NCI-H510A treated with DMSO at 0.1 percent for 48 hours (cell line): ENCODE measurements at regions not wholly inside any gene's neighbourhood (a gene's known extent, or its start where the extent isn't known, plus 50 kb on each side); places are given as distances from the start of the nearest gene placed in this dataset.

Experiments used
- DNase-seq: peaks from one replicate; lab custom pipeline; 2025; lab: John Stamatoyannopoulos, UW

DNA sequence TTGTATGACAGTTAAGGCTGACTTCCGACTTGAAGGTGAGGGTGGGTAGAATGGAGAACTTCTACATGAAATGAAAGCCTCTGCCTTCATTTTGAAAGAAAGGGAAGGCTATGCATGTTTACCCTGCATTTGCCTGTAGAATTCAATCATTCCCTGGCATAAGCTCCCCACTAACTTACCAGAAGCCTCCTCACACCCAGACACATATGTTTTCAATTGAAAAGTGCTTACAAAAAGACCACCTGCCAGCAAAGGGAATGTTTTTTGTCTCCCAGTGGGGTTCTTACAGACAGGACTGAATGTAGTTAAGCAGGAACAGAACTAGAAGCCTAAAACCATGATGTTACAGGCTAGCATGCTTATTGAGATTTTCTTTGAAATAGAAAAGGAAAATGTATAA, 392.1 kb upstream of the HSF2 start:
- no peak for DNase-seq

DNA sequence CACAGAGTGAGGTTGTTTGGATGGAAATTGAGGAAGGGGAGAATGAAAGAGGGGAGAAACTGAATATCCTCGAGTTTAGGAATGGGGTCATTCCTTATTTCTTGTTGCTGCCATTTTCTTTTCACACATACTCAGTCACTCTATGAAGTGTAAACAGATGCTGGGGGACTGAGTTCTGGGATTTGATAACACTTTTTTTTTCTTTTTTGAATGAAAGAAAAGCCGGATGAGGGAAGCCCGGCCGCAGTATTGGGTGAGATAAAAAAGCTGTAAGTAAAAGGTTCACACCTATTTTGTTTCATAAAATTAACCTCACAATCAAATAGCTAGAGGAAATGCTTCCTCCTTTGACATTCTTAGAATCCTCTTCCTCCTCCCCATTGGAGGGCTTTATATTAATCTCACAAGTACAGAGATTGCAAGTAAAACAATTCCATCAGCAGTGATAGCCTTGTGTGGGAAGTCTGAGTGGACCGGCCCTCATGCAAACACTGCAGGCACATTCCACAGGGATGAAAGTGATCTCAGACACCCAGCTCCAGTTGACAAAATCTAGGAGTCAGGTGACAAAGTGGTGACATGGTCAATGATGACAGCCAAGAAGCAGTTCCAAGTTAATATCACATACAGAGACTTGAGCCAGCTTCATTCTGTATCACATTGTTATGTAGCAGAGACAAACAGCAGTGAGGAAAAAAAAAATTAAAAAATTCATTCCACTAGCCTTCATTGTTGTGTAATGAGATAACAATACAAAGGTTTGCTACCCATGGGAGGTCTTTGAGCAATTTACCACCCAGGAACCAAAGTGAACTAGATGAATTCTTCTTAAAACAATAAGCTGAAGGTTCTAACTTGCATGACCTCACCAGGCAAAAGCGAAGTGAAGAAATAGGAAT, 391.1 kb upstream of the HSF2 start:
- no peak for DNase-seq

DNA sequence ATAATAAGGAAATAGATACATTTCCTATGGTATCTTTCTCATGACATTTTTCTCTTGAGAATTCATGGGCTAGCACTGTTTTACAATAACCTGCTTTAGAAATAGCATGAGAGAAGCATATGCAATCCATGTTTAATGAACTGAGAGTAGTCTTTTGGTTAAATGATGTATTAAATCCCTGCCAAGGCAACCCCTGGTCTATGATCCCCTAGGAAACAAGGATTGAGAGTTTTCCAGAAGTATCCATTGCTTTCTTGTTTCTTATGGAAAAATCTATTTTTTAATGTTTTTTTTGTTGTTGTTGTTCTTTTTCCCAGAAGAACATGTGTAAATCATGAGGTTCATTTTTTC, 390.5 kb upstream of the HSF2 start:
- no peak for DNase-seq

DNA sequence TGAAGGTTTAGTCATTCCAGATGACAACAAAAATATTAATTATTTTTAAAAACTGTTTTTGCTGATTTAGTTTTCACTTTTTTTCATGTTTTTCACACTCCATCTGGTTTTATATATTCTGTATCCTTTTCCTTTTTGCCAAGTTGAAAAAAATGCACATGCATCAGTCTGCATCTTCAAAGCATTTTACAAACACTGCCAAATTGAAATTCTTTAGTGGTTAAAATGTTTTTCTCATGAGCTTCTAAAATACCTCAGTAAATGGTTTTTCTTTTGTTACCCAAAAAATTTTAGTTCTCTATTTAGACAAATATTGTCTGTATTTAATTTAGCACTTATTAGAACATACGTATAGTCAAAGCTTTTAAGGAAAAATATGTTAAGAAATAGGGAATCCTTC, 386.9 kb upstream of the HSF2 start:
- no peak for DNase-seq

DNA sequence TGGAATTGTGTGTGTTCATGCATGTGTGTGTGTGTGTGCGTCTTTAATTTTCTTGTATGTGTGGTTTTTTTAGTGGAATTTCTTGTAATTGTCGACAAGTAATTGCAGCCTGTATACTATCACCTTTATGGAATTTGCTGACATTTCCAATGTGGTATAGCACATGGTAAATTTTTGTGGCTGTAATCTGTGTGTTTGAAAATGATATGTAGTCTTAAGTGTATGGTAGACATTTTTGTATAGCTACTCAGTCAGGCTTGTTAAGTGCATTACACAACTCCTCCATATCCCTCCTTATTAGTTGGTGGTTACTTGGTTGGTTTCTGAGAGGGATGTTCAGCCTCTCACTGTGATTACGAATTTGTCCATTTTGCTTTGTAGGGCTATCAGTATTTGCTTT, 384.5 kb upstream of the HSF2 start:
- DNase-seq: no peak

DNA sequence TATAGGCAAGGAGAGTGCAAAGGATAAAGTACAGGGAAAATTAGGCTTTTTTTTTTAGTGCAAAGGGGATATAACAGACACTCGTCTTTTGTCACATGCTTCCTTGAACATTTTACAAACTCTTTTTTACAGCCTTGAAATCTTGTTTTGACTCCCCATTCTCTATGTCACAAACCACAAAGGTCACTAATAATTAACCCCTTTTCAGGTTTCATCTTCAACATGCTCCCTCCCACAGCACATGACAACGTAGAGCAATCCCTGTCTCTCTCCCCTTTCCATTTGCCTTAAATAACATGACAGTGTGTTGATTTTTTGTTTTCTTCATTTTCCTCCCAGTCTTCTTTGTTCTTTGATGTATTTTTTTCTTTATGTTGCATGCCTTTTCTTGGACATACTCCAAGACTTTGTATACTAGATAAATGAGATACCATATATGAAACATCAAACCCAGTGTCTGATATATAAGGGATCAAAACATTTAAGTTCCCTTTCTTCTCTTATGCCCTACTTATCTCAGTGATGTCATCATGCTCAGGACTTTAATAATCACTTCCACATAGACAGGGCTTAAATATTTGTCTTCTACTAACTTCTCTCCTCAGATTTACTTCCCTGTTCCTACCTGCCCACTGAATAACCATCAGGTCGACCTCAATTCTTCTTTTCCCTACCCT, 378.7 kb upstream of the HSF2 start:
- DNase-seq: no peak

DNA sequence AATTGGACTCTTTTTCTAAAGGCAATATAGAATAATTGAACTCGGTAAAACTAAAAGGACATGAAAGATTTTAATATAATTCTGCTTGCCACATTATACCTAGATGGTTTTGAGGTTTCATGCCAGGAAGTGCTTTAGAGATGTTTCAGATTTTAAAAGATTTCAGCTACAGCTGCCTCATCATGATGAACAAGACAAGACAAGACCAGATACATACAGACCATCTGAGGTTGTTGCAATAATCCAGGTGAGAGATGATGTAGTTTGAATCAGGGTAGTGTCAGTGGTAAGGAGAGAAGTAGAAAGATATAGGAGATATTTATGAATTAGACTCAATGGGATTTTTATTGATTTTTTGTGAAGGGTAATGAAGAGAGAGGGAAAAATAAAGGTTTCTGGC, 374.3 kb upstream of the HSF2 start:
- no peak for DNase-seq

DNA sequence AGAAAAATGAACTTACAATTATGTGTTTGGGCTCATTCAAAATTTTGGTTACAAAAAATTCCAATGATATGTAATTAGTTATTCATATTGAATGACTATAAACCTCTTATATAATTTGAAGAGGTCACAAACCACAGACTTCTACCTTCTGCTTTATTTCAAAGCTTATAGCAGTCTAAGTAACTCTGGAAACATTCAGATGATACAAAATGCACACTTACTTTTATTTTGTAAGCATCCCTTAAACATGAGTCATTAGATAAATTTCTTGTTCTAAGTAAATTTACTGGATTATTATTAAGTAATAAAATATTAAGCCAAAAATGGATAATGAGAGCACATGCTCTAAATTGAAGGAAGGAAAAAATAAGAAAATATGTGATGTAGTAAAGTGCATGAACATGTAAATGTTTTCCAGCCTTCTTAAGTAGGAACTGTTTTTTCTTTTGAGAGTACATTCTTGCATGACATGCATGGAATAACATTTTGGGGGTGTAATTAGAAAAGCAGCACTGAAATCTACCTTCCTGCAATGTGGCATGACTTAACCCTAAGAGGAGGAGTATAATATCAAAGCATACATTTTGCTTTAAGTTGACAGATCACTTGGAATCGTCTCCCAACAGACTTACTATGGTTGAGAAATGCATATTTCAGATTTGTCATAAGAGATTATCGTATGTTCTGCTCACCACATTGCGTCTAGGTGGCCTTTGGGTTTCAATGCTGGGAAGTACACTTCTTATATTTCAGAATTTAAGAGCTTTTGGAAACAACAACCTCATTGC, 372.7 kb upstream of the HSF2 start:
- no peak for DNase-seq

DNA sequence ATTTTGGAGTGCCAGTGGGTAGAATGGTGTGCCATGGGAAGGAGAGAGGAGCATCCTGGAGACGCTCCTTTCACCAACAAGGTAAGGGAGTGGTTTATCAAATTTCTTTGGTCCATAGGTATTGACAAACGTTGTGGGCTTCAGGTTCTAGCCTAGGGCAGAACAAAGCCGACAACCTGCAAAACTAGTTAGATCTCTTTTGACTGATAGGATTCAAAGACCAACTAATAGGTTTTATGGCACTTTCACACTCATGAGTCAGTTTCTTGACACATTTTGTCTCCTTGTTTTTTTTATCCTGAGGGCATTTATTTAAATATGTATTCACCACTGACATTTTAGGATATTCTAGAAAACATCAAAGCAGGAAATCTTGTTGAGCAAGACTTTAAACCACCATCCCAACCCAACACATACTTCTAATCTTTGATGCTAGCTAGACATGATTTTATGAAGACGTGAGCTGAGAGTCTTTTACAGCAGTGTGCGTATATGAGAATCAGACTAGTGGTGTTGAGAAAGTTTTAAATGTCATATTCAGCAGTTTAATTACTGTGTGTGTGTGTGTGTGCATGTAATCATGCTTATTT, 370.4 kb upstream of the HSF2 start:
- DNase-seq: no peak

DNA sequence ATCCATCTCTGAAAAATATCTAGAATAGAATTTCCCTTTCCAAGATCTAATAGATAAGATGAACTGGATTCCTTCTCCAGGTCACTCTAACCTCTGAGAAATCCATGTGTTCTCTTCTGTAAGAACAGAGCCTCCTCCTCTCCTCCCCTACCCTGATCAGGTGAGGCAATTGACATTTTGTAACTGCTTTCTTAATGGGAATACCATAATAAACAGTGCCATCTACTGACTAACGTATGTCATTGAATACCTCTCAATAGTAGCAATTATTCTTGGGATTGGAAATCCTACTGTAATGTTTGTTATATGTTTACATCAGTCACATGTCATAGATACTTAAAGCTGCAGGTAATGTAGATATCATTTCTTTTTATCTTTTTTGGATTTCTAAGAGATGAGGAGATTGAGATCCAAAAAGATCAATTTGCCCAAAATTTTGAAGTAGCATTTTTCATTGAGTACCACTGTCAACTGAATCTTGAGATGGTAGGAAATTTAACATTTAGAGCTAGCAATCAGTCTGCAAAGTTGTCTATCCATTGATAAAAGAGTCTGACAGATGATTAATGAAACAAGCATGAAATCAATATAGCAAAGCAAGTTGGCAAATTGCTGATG, 365.8 kb upstream of the HSF2 start:
- DNase-seq: peak; percentile 61

DNA sequence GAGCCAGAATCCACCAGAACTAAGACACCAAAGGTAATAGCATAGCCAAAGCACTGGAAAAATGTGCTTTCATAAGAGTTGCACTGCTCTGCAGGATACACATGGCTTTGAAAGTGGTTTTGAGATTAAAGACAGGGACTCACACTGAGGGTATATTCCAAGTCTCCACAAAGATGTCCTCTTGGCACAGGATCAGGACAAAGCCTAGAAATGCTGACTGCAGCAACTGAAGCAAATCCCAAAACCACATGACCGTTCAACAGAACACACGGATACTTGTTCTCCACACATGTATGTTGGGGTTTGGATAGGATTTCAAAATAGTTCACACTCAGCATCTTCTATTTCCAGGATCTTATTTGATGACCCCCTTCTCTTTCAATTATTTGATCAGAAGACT, 364.3 kb upstream of the HSF2 start:
- DNase-seq: no peak

DNA sequence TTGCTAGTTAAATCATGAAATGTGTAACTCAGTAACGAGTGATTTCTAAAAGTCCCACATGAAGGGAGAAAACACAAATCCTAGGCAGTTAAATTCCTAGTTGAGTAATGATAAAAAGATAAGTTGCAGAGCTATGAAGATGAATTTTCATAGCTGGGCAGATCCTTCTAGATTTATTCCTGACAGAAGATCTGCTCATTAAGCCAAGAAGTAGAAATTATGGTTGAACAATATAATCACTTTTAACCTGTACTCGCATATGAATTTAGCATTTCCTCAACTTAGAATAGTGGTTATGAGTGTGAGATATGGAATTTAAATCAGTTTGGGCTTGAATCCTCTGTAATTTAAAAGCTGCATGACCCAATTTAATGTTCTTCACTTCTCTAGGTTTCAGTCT, 359.2 kb upstream of the HSF2 start:
- no peak for DNase-seq

DNA sequence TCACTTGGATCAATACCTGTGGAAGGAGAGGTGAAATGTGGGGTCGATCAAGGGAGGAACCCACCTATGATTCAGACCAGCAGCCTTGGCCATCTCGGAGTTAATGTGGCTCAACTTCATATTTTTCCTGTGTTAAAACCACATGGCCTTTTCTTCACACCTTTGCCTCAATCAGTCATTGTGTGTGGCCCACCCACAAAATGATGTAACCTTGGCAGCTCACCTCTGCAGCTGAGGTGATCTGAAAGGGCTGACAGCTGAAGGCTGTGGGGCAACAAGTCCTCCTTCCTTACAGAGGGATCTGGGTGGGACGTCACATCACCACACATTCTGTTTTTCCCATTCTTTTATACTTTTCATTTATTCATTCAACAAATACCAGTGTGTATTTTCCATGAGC, 357.1 kb upstream of the HSF2 start:
- DNase-seq: no peak

DNA sequence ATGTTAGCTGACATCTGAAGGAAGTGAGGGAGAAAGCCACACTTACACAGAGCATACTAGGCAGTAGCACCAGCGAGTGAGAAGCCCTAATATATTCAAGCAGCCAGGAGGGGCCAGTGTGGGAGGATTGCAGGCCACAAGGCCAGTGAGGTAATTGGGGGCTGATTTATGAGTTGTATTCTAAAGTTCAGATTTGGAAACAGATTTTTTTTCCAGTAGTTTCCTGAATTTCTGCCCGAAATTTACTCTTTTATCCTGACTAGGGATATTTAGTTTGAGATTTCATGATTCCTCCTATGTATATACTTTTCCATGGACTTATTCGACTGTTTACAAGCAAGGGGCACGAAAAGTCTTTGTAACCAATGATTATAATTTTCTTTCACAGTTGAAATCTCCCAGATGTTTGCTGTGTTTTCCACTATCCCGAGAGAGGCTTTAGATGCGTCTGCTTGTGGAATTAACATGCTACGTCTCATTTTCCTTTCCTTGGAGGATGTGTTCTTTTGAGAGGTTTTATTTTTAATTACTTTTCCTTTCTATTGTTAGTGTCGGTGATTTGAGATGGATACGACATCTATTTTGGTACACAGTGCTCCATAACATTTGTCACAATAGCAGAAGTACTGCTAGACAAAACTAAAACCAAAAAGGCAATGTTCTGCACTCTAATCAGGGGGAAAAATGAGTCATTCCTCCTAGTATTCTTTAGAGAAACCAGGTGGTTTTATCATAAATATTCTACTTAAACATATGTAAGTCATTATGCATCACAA, 356.3 kb upstream of the HSF2 start:
- no peak for DNase-seq

DNA sequence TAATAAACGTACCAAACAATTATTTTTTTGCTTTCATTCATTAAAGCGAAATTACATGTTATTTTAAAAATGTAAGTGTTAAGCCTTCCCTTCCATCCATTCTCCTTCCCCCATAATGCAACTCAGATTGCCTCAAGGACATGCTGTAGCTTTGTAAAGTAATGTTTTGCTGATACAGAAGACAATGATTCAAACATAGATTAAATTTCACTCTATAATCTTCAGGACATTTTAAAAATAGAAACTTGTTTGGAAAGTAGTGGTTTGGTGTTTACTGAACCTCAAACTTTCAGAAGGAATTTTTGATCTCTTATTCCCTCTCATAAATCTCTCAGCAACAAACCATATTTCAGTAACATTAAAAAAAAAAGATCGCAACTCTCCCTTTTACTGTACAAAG, 350.9 kb upstream of the HSF2 start:
- no peak for DNase-seq

DNA sequence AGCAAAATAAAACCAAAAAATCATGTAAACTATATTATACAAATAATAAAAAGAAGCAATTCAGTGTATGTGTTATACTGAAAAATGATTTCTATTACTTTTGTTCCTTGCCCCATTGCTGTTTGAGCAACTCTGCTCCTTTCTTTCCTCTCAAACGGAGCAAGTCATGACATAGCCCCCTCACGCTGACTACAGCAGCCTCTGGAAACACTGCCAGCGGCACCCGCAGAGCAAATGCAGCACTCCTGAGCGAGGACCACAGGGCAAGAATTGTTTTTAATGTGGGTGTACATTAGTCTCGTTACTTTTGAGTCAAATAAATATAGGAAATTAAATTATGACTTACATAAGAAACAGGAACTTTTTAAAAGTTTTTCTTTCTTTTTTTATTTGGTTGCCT, 350.1 kb upstream of the HSF2 start:
- DNase-seq: no peak

DNA sequence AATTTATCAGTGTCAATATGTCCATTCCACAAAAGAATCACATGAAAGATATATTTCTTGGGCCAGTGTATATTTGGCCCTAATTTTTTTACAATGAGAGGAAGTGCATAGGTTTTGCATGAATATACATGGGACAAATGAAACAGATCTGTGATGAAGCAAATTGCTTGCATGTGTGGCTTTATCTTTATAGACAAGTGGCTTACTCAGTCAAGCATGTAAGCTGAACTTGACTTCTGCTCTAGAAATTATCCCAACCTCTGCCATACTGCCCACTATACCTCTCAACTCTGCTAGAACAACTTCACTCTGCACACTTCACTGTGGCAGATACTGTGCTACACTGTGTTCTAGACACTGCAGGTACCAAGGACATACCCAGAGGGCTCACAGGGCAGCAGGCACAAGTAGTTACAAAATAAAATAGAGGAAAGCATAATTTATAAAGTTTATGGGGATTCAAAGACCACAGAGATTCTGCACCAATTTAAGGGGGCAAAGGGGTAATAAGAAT, 349.2 kb upstream of the HSF2 start:
- DNase-seq: no peak

DNA sequence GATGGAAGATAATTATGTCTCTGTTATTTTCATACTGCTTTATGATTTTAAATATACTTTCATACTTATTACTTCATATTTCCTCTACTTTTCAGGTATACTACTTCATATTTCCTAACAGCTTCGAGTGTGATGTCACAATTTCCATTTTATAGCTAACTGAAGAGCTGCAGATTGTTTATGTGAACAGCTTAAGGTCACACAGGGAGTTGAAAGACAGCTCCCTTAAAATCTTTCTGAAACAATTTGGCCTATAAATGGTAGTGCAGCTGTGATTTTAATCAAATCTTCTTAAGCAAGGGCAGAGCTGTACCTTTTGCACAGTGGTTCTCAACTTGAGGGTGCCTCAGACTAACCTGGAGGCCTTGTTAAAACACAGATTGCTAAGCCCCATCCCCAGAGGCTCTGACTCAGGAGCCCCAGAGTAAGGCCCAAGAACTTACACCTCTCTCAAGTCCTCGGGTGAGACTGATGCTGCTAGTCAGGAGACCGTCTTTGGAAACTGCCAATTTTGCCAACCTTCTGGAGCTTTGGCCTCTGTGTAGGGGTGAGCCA, 347.0 kb upstream of the HSF2 start:
- DNase-seq: no peak

DNA sequence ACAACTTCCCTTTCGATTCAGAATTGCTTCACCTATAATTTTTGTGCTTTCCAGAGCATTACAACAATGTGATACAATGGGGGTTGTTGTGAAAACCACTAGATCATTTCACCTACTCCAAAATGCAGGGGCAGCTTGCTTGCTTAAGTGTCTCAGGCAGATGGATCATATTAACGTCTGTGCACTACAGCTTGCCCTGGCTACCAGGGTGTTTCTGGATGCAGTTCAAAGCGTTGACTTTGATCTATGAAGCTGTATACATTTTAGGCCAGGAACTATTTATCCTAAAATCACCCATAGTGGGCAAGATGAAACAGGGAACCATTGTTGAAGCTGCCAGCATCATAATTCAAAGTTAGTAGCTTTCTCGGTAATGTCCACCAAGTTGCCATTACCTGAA, 339.5 kb upstream of the HSF2 start:
- DNase-seq: no peak

DNA sequence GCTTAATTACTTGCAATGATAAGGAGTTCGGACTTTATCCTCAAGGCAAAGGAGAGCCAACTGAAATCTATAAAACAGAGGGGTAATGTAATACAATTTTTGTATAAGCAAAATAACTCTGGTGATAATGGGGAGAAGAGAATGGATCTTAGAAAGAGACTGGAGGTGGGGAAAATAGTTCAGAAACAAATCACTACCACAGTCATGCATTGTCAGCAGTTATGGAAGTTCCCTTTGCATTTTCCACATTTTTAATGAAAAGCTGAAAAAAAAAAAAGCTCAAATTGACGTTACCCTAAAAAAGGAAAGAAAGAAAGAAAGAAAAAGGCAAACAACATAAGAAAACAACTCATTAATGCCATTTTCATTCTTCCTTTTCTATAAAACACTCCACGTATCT, 337.6 kb upstream of the HSF2 start:
- DNase-seq: no peak

DNA sequence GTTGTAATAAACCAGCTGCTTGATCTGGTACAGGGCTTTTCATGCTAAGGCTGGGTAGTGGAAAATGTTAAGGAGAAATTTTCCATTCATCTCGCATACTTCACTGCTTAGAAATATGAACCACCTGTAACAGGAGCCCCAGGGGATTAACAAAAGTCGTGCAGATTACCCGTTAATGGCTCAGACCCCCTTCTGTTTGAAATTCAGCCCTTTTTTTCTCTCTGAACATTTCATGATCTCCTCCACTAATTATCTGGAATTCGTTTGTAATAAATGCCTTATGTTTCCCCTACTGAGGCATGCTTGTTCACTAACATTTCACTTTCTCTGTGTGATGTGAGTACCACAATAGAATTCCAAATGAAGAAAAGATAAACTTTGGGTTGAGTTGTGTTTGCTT, 336.4 kb upstream of the HSF2 start:
- no peak for DNase-seq
